ENCODE measurements at regions not wholly inside any gene's neighbourhood (a gene's known extent, or its start where the extent isn't known, plus 50 kb on each side); places are given as distances from the start of the nearest gene placed in this dataset.
A peak's percentile ranks its signal among the peaks of the same experiment; 100 is the strongest.
"Not testable (repeated sequence)": the region's sequence is repeated elsewhere in the genome, so short reads cannot be mapped to it uniquely, and the experiment has no call there.

DNA sequence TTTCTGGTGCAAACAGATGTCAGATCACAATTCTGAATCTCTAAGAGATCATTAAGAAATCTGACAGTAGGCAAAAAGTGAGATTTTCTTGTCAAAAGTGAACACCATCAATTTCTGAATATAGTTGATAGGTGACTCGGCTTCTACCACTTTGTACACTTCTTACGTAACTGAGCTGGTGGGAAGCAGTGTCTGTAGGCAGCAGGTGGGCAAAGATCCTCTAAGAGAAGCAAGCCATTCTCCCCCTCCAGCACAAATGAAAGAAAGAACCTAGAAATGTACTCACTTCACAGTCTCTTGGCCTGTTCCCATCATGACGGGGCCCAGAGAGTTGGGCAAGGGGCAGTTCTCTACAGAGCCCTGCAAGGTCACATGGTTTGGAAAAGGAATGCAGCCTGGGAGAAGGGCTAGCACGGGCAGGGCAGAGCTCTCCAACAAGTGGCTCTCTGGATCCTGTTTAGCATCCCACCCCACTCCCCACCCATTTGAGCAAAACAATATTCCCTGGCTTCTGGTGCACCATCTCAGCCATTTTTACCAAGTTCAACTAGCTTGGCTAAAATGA, 412.6 kb downstream of the LTN1 start:
- DNase-seq (ENCODE audit: low read depth, low spot score) = no peak
- no peak overlapping the region for H3K4me3 ChIP-seq (ENCODE audit: low read depth, low read length)
- CTCF ChIA-PET = no interaction called here
- POLR2A ChIA-PET = no interaction called here
- TF ChIP-seq, protein P1, sequence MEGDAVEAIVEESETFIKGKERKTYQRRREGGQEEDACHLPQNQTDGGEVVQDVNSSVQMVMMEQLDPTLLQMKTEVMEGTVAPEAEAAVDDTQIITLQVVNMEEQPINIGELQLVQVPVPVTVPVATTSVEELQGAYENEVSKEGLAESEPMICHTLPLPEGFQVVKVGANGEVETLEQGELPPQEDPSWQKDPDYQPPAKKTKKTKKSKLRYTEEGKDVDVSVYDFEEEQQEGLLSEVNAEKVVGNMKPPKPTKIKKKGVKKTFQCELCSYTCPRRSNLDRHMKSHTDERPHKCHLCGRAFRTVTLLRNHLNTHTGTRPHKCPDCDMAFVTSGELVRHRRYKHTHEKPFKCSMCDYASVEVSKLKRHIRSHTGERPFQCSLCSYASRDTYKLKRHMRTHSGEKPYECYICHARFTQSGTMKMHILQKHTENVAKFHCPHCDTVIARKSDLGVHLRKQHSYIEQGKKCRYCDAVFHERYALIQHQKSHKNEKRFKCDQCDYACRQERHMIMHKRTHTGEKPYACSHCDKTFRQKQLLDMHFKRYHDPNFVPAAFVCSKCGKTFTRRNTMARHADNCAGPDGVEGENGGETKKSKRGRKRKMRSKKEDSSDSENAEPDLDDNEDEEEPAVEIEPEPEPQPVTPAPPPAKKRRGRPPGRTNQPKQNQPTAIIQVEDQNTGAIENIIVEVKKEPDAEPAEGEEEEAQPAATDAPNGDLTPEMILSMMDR (IDR thresholded peaks at IDR 0.05; ENCODE audit: insufficient read depth, low read length, missing control alignments) = no peak

DNA sequence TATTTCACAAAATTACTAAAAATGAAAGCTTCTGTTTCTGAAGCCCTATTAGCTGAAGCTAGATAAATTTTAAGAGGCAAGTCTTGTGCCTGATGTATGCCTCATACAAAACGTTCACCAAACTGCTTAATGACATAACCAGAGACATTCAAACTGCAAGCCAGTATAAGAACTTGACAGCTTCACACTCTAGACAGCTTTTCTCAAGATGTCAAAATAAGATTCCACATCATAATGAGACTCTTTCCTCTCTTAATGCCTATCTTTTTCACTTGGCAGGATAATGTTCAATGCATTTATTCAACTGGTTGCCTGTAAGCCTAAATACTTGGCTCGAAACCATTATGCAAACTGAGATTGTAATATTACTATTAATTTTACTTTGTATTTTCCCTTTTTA, 424.0 kb downstream of the LTN1 start:
- TF ChIP-seq, protein P1 (IDR thresholded peaks at IDR 0.05; ENCODE audit: insufficient read depth, low read length, missing control alignments) = no peak
- no peak for DNase-seq (ENCODE audit: low read depth, low spot score)
- CTCF ChIA-PET = no interaction called here
- no peak overlapping the region for H3K4me3 ChIP-seq (ENCODE audit: low read depth, low read length)
- POLR2A ChIA-PET = no interaction called here

GRCh38 chr21:28563933-28564332, 428.7 kb downstream of the LTN1 start:
- H3K4me3 ChIP-seq (ENCODE audit: low read depth, low read length); POLR2A ChIA-PET; CTCF ChIA-PET; DNase-seq (ENCODE audit: low read depth, low spot score): not testable (repeated sequence)

GRCh38 chr21:28561772-28562171, 430.9 kb downstream of the LTN1 start:
- ChIA-PET CTCF (interaction anchor here (1.1 kb wide), 1 partner anchor 11 kb away, joined by 3 read pairs; no protein-coding TSS in a partner anchor), POLR2A (no interaction called here)
- no peak overlapping the region for H3K4me3 ChIP-seq (ENCODE audit: low read depth, low read length)
- no peak for DNase-seq (ENCODE audit: low read depth, low spot score)
- TF ChIP-seq, protein P1 (IDR thresholded peaks at IDR 0.05; ENCODE audit: insufficient read depth, low read length, missing control alignments) = no peak

DNA sequence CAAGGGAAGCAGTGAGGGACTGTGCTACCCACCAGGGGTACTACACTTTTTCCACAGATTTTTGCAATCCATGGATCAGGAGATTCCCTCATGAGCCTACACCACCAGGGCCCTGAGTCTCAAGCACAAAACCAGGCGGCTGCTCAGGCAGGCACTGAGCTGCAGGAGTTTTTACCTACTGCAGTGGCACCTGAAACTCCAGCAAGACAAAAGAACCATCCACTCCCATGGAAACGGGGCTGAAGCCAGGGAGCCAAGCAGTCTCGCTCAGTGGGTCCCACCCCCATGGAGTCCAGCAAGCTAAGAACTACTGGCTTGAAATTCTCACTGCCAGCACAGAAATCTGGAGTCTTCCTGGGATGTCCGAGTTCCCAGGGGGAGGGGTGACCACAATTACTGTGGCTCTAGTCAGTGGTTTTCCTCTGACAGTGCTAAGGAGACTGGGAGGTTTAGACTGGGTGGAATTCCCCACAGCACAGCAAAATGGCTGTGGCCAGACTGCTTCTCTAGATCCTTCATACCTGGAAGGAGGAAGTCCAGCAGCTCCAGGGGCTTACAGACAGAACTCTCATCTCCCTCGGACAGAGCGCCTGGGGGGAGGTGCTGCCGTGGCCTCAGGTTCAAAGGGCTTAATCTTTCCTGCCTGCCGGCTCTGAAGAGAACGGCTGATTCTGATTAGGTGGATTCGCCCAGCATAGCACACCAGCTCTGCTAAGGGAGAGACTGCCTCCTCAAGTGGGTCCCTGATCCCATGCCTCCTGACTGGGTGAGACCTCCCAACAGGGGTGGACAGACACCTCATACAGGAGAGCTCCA, 437.8 kb downstream of the LTN1 start:
- POLR2A ChIA-PET = no interaction called here
- H3K4me3 ChIP-seq (ENCODE audit: low read depth, low read length) = no peak overlapping the region
- TF ChIP-seq, protein P1 (IDR thresholded peaks at IDR 0.05; ENCODE audit: insufficient read depth, low read length, missing control alignments) = no peak
- CTCF ChIA-PET = no interaction called here
- peak; percentile 26 for DNase-seq (ENCODE audit: low read depth, low spot score)

GRCh38 chr21:28550057-28550825, 442.4 kb downstream of the LTN1 start:
- no peak overlapping the region for H3K4me3 ChIP-seq (ENCODE audit: low read depth, low read length)
- POLR2A ChIA-PET = no interaction called here
- DNase-seq (ENCODE audit: low read depth, low spot score) = no peak
- TF ChIP-seq, protein P1 (IDR thresholded peaks at IDR 0.05; ENCODE audit: insufficient read depth, low read length, missing control alignments) = no peak
- CTCF ChIA-PET = interaction anchor here (1.4 kb wide), 1 partner anchor 12 kb away, joined by 3 read pairs; no protein-coding TSS in a partner anchor

Measured in AG04449 (cell line).